ENCODE measurements at regions not wholly inside any gene's neighbourhood (a gene's known extent, or its start where the extent isn't known, plus 50 kb on each side); places are given as distances from the start of the nearest gene placed in this dataset.

GRCh38 chr16:13376174-13376573, 474.8 kb downstream of the SHISA9 start:
- TF ChIP-seq CTCF (IDR thresholded peaks at IDR 0.05; ENCODE audit: low read length) = no peak
- no peak for TF ChIP-seq EZH2 (IDR thresholded peaks at IDR 0.05; ENCODE audit: borderline replicate concordance, low read length)
